ENCODE measurements at regions not wholly inside any gene's neighbourhood (a gene's known extent, or its start where the extent isn't known, plus 50 kb on each side); places are given as distances from the start of the nearest gene placed in this dataset.

GRCh38 chr12:126228936-126229335 lies 1163.7 kb downstream of the AACS start:
- peaks cover 10% of the 10 kb centered on the region for H3K9me3 Mint-ChIP-seq
- no peaks in the 10 kb centered on the region for H3K4me1 Mint-ChIP-seq (ENCODE audit: low read depth)
- ATAC-seq (no peak), DNase-seq (no peak)
- no peak overlapping the region for H3K4me3 Mint-ChIP-seq
- intact Hi-C loops (cut with micrococcal nuclease), result no loop called here
- no peaks in the 10 kb centered on the region for H3K27me3 Mint-ChIP-seq
- CTCF ChIA-PET, result interaction anchor here (0.7 kb wide), 1 partner anchor 159 kb away, joined by 3 read pairs; no protein-coding TSS in a partner anchor
- H3K27ac Mint-ChIP-seq, result no peak overlapping the region
- no peak for TF ChIP-seq CTCF (IDR thresholded peaks at IDR 0.05)
- POLR2A ChIA-PET, result no interaction called here
- H3K36me3 Mint-ChIP-seq (ENCODE audit: low read depth), result no peaks in the 10 kb centered on the region

DNA sequence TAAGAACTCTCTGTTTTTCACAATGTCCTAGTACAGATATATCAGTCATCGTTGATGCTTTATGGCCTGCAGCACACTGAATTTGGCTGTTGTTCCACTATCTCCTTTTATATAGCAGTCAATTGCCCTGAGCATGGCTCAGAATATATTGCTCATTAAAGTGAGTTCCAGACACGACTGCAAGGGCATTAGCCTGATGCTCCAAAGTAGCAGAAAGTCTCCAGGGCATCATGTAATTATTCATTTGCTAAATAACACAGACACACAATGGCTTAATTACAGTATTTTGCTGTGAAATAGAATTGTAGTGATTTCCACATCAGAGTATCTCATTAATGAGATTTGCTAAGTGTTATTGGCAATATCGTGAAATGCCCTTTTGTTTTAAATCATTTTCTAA lies 1167.5 kb downstream of the AACS start:
- ChIA-PET POLR2A (no interaction called here), CTCF (no interaction called here)
- H3K9me3 Mint-ChIP-seq, result peaks cover 3% of the 10 kb centered on the region
- DNase-seq (no peak), ATAC-seq (no peak)
- H3K36me3 Mint-ChIP-seq (ENCODE audit: low read depth), result no peaks in the 10 kb centered on the region
- no peak for TF ChIP-seq CTCF (IDR thresholded peaks at IDR 0.05)
- H3K4me3 Mint-ChIP-seq, result no peak overlapping the region
- H3K27me3 Mint-ChIP-seq, result no peaks in the 10 kb centered on the region
- intact Hi-C loops (cut with micrococcal nuclease), result no loop called here
- no peak overlapping the region for H3K27ac Mint-ChIP-seq
- H3K4me1 Mint-ChIP-seq (ENCODE audit: low read depth), result no peaks in the 10 kb centered on the region

DNA sequence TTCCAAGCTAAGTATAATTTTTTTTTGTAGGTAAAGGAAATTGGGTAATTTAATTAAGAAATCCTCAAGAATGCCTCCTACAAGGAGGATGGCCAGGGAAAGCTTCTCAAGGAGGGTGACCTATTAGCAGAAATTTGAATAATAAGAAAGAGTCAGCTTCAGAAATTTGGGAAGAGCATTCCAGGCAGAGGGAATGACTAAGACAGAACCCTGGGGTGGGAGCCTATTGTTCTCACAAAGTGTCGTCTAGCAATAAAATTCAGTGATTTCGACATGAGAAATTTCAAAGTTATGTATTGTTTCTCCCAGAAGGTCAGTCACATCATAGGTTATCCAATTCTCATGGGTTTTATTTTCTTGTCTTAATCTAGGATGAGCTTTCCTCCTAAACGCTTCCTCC lies 1168.4 kb downstream of the AACS start:
- CTCF ChIA-PET, result no interaction called here
- intact Hi-C loops (cut with micrococcal nuclease), result no loop called here
- Mint-ChIP-seq H3K4me3 (no peak overlapping the region), H3K27ac (no peak overlapping the region), H3K9me3 (peaks cover 3% of the 10 kb centered on the region), H3K36me3 (ENCODE audit: low read depth) (no peaks in the 10 kb centered on the region), H3K4me1 (ENCODE audit: low read depth) (no peaks in the 10 kb centered on the region), H3K27me3 (no peaks in the 10 kb centered on the region)
- no peak for TF ChIP-seq CTCF (IDR thresholded peaks at IDR 0.05)
- ATAC-seq, result no peak
- DNase-seq, result no peak
- POLR2A ChIA-PET, result no interaction called here

GRCh38 chr12:126243814-126244440 lies 1178.7 kb downstream of the AACS start:
- POLR2A ChIA-PET, result no interaction called here

GRCh38 chr12:126247936-126248335 lies 1182.7 kb downstream of the AACS start:
- no peak for ATAC-seq
- no peak for TF ChIP-seq CTCF (IDR thresholded peaks at IDR 0.05)
- Mint-ChIP-seq H3K4me1 (ENCODE audit: low read depth) (no peaks in the 10 kb centered on the region), H3K9me3 (peaks cover 2% of the 10 kb centered on the region), H3K27me3 (no peaks in the 10 kb centered on the region), H3K4me3 (no peak overlapping the region), H3K27ac (no peak overlapping the region), H3K36me3 (ENCODE audit: low read depth) (no peaks in the 10 kb centered on the region)
- ChIA-PET CTCF (no interaction called here), POLR2A (no interaction called here)
- no peak for DNase-seq
- intact Hi-C loops (cut with micrococcal nuclease), result no loop called here

More at GRCh38 chr12:126243814-126244440, 1178.7 kb downstream of the AACS start:
- Mint-ChIP-seq H3K4me3 (no peak overlapping the region), H3K36me3 (ENCODE audit: low read depth) (no peaks in the 10 kb centered on the region), H3K4me1 (ENCODE audit: low read depth) (no peaks in the 10 kb centered on the region), H3K27me3 (no peaks in the 10 kb centered on the region), H3K9me3 (peaks cover 2% of the 10 kb centered on the region), H3K27ac (no peak overlapping the region)
- intact Hi-C loops (cut with micrococcal nuclease), result no loop called here
- no peak for TF ChIP-seq CTCF (IDR thresholded peaks at IDR 0.05)
- DNase-seq, result no peak
- CTCF ChIA-PET, result no interaction called here
- ATAC-seq, result no peak
